ENCODE measurements at regions not wholly inside any gene's neighbourhood (a gene's known extent, or its start where the extent isn't known, plus 50 kb on each side); places are given as distances from the start of the nearest gene placed in this dataset.

- no peak overlapping the region for H3K14ac ChIP-seq (ENCODE audit: insufficient read length)
- H4K8ac ChIP-seq (ENCODE audit: extremely low read depth, insufficient read depth, low read length), result no peak overlapping the region
- H3K23ac ChIP-seq (ENCODE audit: insufficient read length), result no peak overlapping the region
- no peaks in the 10 kb centered on the region for H3K36me3 ChIP-seq (ENCODE audit: control insufficient read depth in 2 of 4, insufficient read depth in 4 of 4, low read length in 3 of 4)
- no peak overlapping the region for H2BK120ac ChIP-seq (replicated peaks; ENCODE audit: low read depth, low read length)
- no peaks in the 10 kb centered on the region for H3K23me2 ChIP-seq (ENCODE audit: low read depth, low read length)
- H3K9ac ChIP-seq (replicated peaks in 1 of 4; ENCODE audit: extremely low read depth in 1 of 4, low read depth in 3 of 4, low read length in 3 of 4), result no peak overlapping the region
- H3K79me2 ChIP-seq (ENCODE audit: control insufficient read depth in 1 of 2, insufficient read depth in 2 of 2, low read length in 2 of 2), result no peaks in the 10 kb centered on the region
- H4K91ac ChIP-seq (replicated peaks; ENCODE audit: insufficient read length, low read length), result no peak overlapping the region
- no peak overlapping the region for H3K56ac ChIP-seq (replicated peaks; ENCODE audit: insufficient read length, low read depth, low read length)
- TF ChIP-seq HDAC6 (IDR thresholded peaks at IDR 0.05; ENCODE audit: low read depth, low read length) (no peak), KDM4A (IDR thresholded peaks at IDR 0.05; ENCODE audit: low read depth, low read length, severe bottlenecking) (no peak), ASH2L (IDR thresholded peaks at IDR 0.05; ENCODE audit: low read length) (no peak), JUN (IDR thresholded peaks at IDR 0.05; ENCODE audit: low read depth, low read length) (no peak), RFX5 (IDR thresholded peaks at IDR 0.05; ENCODE audit: borderline replicate concordance, low read depth, low read length) (no peak), PHF8 (conservative IDR thresholded peaks at IDR 0.05; ENCODE audit: low read depth, low read length) (no peak), ATF3 (IDR thresholded peaks at IDR 0.05; ENCODE audit: insufficient read depth, low read depth, low read length) (no peak), CHD2 (IDR thresholded peaks at IDR 0.05; ENCODE audit: low read length) (no peak), POU5F1 (IDR thresholded peaks at IDR 0.05; ENCODE audit: low read depth, low read length) (no peak), TCF12 (IDR thresholded peaks at IDR 0.05; ENCODE audit: low read depth, low read length) (no peak), JUND (IDR thresholded peaks at IDR 0.05; ENCODE audit: low read length) (no peak)
- DNase-seq (ENCODE audit: low read depth in 1 of 2, low spot score in 2 of 2), result no peak
- no peak overlapping the region for H4K5ac ChIP-seq (ENCODE audit: insufficient read length, low read depth, low read length)
- no peak overlapping the region for H3K4ac ChIP-seq (replicated peaks; ENCODE audit: insufficient read length, low read depth, low read length)
- no peak overlapping the region for H2AFZ ChIP-seq (ENCODE audit: low read length)
- no peaks in the 10 kb centered on the region for H3K4me1 ChIP-seq (replicated peaks in 1 of 4; ENCODE audit: control insufficient read depth in 3 of 4, insufficient read depth in 4 of 4, low read length in 3 of 4)
- no peaks in the 10 kb centered on the region for H3K27me3 ChIP-seq (replicated peaks in 1 of 4; ENCODE audit: control insufficient read depth in 3 of 4, extremely low read depth in 1 of 4, insufficient read depth in 3 of 4, low read length in 3 of 4)
- no peak overlapping the region for H2AK5ac ChIP-seq (ENCODE audit: low read depth, low read length)
- H3K18ac ChIP-seq (ENCODE audit: extremely low read depth, low read length), result no peak overlapping the region
- no peak overlapping the region for H2BK15ac ChIP-seq (ENCODE audit: low read length)
- CTCF ChIA-PET (ENCODE audit: partially characterized antibody), result interaction anchor here (0.7 kb wide), 1 partner anchor 27 kb away, joined by 3 read pairs; no protein-coding TSS in a partner anchor
- no peak overlapping the region for H2BK5ac ChIP-seq (ENCODE audit: low read depth, low read length)
- H3K27ac ChIP-seq (ENCODE audit: low read depth, low read length), result no peak overlapping the region
- FAIRE-seq, result no peak
- H4K20me1 ChIP-seq (replicated peaks in 1 of 2; ENCODE audit: control insufficient read depth in 1 of 2, insufficient read depth in 2 of 2, low read length in 2 of 2), result no peaks in the 10 kb centered on the region
- no peak overlapping the region for H3K4me3 ChIP-seq (ENCODE audit: extremely low read depth in 1 of 4, insufficient read depth in 2 of 4, low read depth in 3 of 4, low read length in 4 of 4)
- POLR2A ChIA-PET (ENCODE audit: partially characterized antibody), result no interaction called here
- no peak overlapping the region for H3K4me2 ChIP-seq (ENCODE audit: insufficient read depth in 1 of 2, low read depth in 2 of 2, low read length in 2 of 2)
- no peaks in the 10 kb centered on the region for H3K9me3 ChIP-seq (ENCODE audit: insufficient read depth in 2 of 2, low read depth in 1 of 2, low read length in 1 of 2)
- H2BK12ac ChIP-seq (ENCODE audit: low read depth, low read length), result no peak overlapping the region
- no peaks in the 10 kb centered on the region for H3K79me1 ChIP-seq (ENCODE audit: low read depth, low read length)
- H2BK20ac ChIP-seq (ENCODE audit: low read length), result no peak overlapping the region
These were observed 135.3 kb upstream of the CENPW start for GRCh38 chr6:126204598-126204997.

Measured in H1 (cell line).